ENCODE measurements at regions not wholly inside any gene's neighbourhood (a gene's known extent, or its start where the extent isn't known, plus 50 kb on each side); places are given as distances from the start of the nearest gene placed in this dataset.
"Not testable (repeated sequence)": the region's sequence is repeated elsewhere in the genome, so short reads cannot be mapped to it uniquely, and the experiment has no call there.

GRCh38 chr2:67733517-67733916, 329.3 kb downstream of the C1D start:
- DNase-seq (no peak), ATAC-seq (replicated peaks) (no peak)
- no peaks in the 10 kb centered on the region for H3K36me3 Mint-ChIP-seq (ENCODE audit: insufficient read depth)
- peaks cover 5 to 6% of the 10 kb centered on the region in 2 donors for H3K9me3 Mint-ChIP-seq
- no peak overlapping the region for H3K27ac Mint-ChIP-seq
- H3K27me3 Mint-ChIP-seq: no peaks in the 10 kb centered on the region
- H3K4me3 Mint-ChIP-seq: no peak overlapping the region
- no peaks in the 10 kb centered on the region for H3K4me1 Mint-ChIP-seq (ENCODE audit: low read depth in 2 of 2)

- H3K4me3 Mint-ChIP-seq: no peak overlapping the region
- H3K27ac Mint-ChIP-seq: no peak overlapping the region
- H3K9me3 Mint-ChIP-seq: no peaks in the 10 kb centered on the region
- no peaks in the 10 kb centered on the region for H3K36me3 Mint-ChIP-seq (ENCODE audit: insufficient read depth)
- peaks cover 4 to 9% of the 10 kb centered on the region in 2 donors for H3K27me3 Mint-ChIP-seq
- H3K4me1 Mint-ChIP-seq (ENCODE audit: low read depth in 2 of 2): no peaks in the 10 kb centered on the region
- no peak for DNase-seq
- ATAC-seq (replicated peaks): no peak
Observed at GRCh38 chr2:67752199-67752598, 310.6 kb downstream of the C1D start.

DNA sequence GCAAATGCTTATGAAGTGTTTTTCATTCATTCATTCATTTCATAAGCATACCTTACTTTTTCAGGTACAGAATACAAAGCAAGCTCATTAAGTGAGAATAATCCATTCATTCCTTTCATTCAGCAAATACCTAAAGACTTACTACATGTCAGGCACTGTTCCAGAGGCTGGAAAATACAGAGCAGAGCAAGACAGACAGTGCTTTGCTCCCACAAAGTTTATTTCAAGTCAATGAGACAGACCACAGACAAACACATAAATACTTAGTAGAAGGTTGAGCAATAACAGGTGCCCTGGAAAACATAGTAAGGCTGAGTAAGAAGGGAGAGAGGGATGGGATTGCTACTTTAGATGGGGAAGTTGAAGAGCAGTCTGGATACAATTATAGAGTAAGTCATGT, 309.8 kb downstream of the C1D start:
- Mint-ChIP-seq H3K36me3 (ENCODE audit: insufficient read depth) (no peaks in the 10 kb centered on the region), H3K4me3 (no peak overlapping the region), H3K9me3 (no peaks in the 10 kb centered on the region), H3K4me1 (ENCODE audit: low read depth in 2 of 2) (no peaks in the 10 kb centered on the region), H3K27ac (no peak overlapping the region), H3K27me3 (peaks cover 4 to 9% of the 10 kb centered on the region in 2 donors)
- ATAC-seq (replicated peaks) (no peak), DNase-seq (no peak)

GRCh38 chr2:67755156-67755882, 307.5 kb downstream of the C1D start:
- no peaks in the 10 kb centered on the region for H3K4me1 Mint-ChIP-seq (ENCODE audit: low read depth in 2 of 2)
- H3K27ac Mint-ChIP-seq: no peak overlapping the region
- DNase-seq (no peak), ATAC-seq (replicated peaks) (no peak)
- H3K9me3 Mint-ChIP-seq: no peaks in the 10 kb centered on the region
- peaks cover 0 to 16% of the 10 kb centered on the region in 2 donors for H3K27me3 Mint-ChIP-seq
- H3K36me3 Mint-ChIP-seq (ENCODE audit: insufficient read depth): no peaks in the 10 kb centered on the region
- no peak overlapping the region for H3K4me3 Mint-ChIP-seq

DNA sequence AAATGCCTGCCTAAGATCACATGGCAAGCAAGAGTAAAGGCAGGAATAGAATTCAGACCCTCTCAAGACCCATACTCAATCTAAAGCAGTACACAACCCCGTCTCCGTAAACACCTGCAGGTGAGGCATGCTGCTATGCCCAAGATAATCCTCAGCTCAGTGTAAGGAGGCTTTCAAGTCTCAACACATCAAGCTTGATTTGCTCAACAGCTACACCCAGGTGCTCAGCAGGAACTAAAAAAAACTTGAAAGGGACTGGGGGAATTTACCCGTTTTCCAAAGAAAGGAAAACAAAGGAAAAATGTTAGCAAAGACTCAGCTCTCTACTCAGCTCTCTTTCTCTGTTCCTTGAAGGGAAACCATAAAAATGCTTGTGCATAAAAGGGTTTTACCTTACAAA, 301.8 kb downstream of the C1D start:
- no peak overlapping the region for H3K4me3 Mint-ChIP-seq
- peaks cover 11 to 27% of the 10 kb centered on the region in 2 donors for H3K27me3 Mint-ChIP-seq
- no peaks in the 10 kb centered on the region for H3K9me3 Mint-ChIP-seq
- H3K36me3 Mint-ChIP-seq (ENCODE audit: insufficient read depth): no peaks in the 10 kb centered on the region
- no peak overlapping the region for H3K27ac Mint-ChIP-seq
- H3K4me1 Mint-ChIP-seq (ENCODE audit: low read depth in 2 of 2): no peaks in the 10 kb centered on the region
- ATAC-seq (replicated peaks): no peak
- DNase-seq: no peak

GRCh38 chr2:67771380-67771779, 291.4 kb downstream of the C1D start:
- Mint-ChIP-seq H3K27ac (no peak overlapping the region), H3K27me3 (peaks cover 10 to 29% of the 10 kb centered on the region in 2 donors), H3K4me1 (ENCODE audit: low read depth in 2 of 2) (no peaks in the 10 kb centered on the region), H3K4me3 (no peak overlapping the region), H3K9me3 (peaks cover 0 to 2% of the 10 kb centered on the region in 2 donors), H3K36me3 (ENCODE audit: insufficient read depth) (no peaks in the 10 kb centered on the region)
- ATAC-seq (replicated peaks) (no peak), DNase-seq (no peak)

- no peaks in the 10 kb centered on the region for H3K36me3 Mint-ChIP-seq (ENCODE audit: insufficient read depth)
- H3K27ac Mint-ChIP-seq: no peak overlapping the region
- peaks cover 14 to 25% of the 10 kb centered on the region in 2 donors for H3K27me3 Mint-ChIP-seq
- DNase-seq (no peak), ATAC-seq (replicated peaks) (no peak)
- peaks cover 0 to 2% of the 10 kb centered on the region in 2 donors for H3K9me3 Mint-ChIP-seq
- no peaks in the 10 kb centered on the region for H3K4me1 Mint-ChIP-seq (ENCODE audit: low read depth in 2 of 2)
- no peak overlapping the region for H3K4me3 Mint-ChIP-seq
Observed at GRCh38 chr2:67772216-67773170, 290.3 kb downstream of the C1D start.

DNA sequence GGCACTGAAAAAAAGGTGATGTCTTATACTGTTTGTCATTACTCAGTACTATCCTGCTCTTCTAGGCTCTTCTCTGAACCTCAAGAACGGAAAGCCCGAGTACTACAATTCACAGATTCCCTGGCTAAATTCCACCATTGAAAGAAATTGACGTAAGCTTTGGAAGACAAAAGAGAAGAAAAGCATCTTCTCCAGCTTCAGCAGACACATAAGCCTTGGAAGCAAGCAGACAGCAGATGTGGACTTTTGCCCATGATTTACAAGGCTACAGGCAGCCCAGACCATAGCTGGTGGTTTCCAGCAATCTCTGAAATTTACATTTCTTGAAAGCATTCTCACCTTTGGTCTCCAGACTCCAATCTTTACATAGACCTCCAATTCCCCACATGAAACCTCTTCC, 289.0 kb downstream of the C1D start:
- Mint-ChIP-seq H3K27me3 (peaks cover 24 to 28% of the 10 kb centered on the region in 2 donors), H3K4me3 (no peak overlapping the region), H3K36me3 (ENCODE audit: insufficient read depth) (peaks cover 1% of the 10 kb centered on the region), H3K27ac (no peak overlapping the region), H3K9me3 (peaks cover 0 to 2% of the 10 kb centered on the region in 2 donors), H3K4me1 (ENCODE audit: low read depth in 2 of 2) (no peaks in the 10 kb centered on the region)
- ATAC-seq (replicated peaks) (no peak), DNase-seq (no peak)

GRCh38 chr2:67776276-67776675, 286.5 kb downstream of the C1D start:
- Mint-ChIP-seq H3K27ac (no peak overlapping the region), H3K4me1 (ENCODE audit: low read depth in 2 of 2) (no peaks in the 10 kb centered on the region), H3K4me3 (no peak overlapping the region), H3K9me3 (peaks cover 0 to 2% of the 10 kb centered on the region in 2 donors), H3K36me3 (ENCODE audit: insufficient read depth) (peaks cover 3% of the 10 kb centered on the region), H3K27me3 (peaks cover 34 to 36% of the 10 kb centered on the region in 2 donors)
- no peak for ATAC-seq (replicated peaks)
- DNase-seq: no peak

- H3K4me3 Mint-ChIP-seq: no peak overlapping the region
- DNase-seq (no peak), ATAC-seq (replicated peaks) (no peak)
- peaks cover 0 to 2% of the 10 kb centered on the region in 2 donors for H3K9me3 Mint-ChIP-seq
- no peaks in the 10 kb centered on the region for H3K4me1 Mint-ChIP-seq (ENCODE audit: low read depth in 2 of 2)
- peaks cover 34% of the 10 kb centered on the region in 2 donors for H3K27me3 Mint-ChIP-seq
- H3K36me3 Mint-ChIP-seq (ENCODE audit: insufficient read depth): peaks cover 3% of the 10 kb centered on the region
- H3K27ac Mint-ChIP-seq: no peak overlapping the region
Observed at GRCh38 chr2:67777010-67777409, 285.8 kb downstream of the C1D start.

- Mint-ChIP-seq H3K27ac (no peak overlapping the region), H3K4me1 (ENCODE audit: low read depth in 2 of 2) (no peaks in the 10 kb centered on the region), H3K36me3 (ENCODE audit: insufficient read depth) (peaks cover 3% of the 10 kb centered on the region), H3K27me3 (peaks cover 26 to 31% of the 10 kb centered on the region in 2 donors), H3K4me3 (no peak overlapping the region), H3K9me3 (peaks cover 0 to 2% of the 10 kb centered on the region in 2 donors)
- DNase-seq: no peak
- ATAC-seq (replicated peaks): no peak
Observed at GRCh38 chr2:67777836-67778429, 284.9 kb downstream of the C1D start.

GRCh38 chr2:67780841-67781240, 282.0 kb downstream of the C1D start:
- not testable (repeated sequence) for H3K9me3 Mint-ChIP-seq; ATAC-seq (replicated peaks); H3K4me1 Mint-ChIP-seq (ENCODE audit: low read depth in 2 of 2); H3K36me3 Mint-ChIP-seq (ENCODE audit: insufficient read depth); H3K4me3 Mint-ChIP-seq; H3K27ac Mint-ChIP-seq; DNase-seq
- H3K27me3 Mint-ChIP-seq: peaks cover 24 to 25% of the 10 kb centered on the region in 2 donors

- Mint-ChIP-seq H3K4me1 (ENCODE audit: low read depth in 2 of 2) (no peaks in the 10 kb centered on the region), H3K27ac (no peak overlapping the region), H3K4me3 (no peak overlapping the region), H3K9me3 (no peaks in the 10 kb centered on the region), H3K27me3 (peaks cover 18 to 21% of the 10 kb centered on the region in 2 donors), H3K36me3 (ENCODE audit: insufficient read depth) (peaks cover 3% of the 10 kb centered on the region)
- ATAC-seq (replicated peaks) (no peak), DNase-seq (no peak)
Observed at GRCh38 chr2:67782443-67782842, 280.4 kb downstream of the C1D start.
